Loucy (cell line): ENCODE measurements at regions not wholly inside any gene's neighbourhood (a gene's known extent, or its start where the extent isn't known, plus 50 kb on each side); places are given as distances from the start of the nearest gene placed in this dataset.

ENCODE experiments used
- H2AFZ ChIP-seq: fragments of 200-600 bp; sonication (generic); 2 replicates; pipeline ENCODE4 v1.6.0; 2016; ENCODE audit warnings: antibody characterized with exemption, mild to moderate bottlenecking, low read length, moderate library complexity
- H3F3A ChIP-seq: fragments of 200-600 bp; 2 replicates; pipeline ENCODE4 v1.6.0; 2016; ENCODE audit warnings: antibody characterized with exemption, low read depth, mild to moderate bottlenecking
- H3K27me3 ChIP-seq: fragments of 200-600 bp; sonication (generic); 2 replicates; pipeline ENCODE4 v1.6.1; 2014; ENCODE audit warnings: low read length, mild to moderate bottlenecking; ENCODE audit not compliant: insufficient read depth, poor library complexity, severe bottlenecking
- H3K36me3 ChIP-seq: fragments of 200-600 bp; sonication (generic); 2 replicates; pipeline ENCODE4 v1.6.1; 2016; ENCODE audit warnings: low read length; ENCODE audit not compliant: insufficient read depth
- H3K4me1 ChIP-seq: fragments of 200-600 bp; sonication (generic); 2 replicates; pipeline ENCODE4 v1.5.1; 2014; ENCODE audit warnings: low read length, mild to moderate bottlenecking; ENCODE audit not compliant: insufficient read depth, poor library complexity, severe bottlenecking
- H3K4me2 ChIP-seq: fragments of 200-600 bp; sonication (generic); 2 replicates; pipeline ENCODE4 v1.6.0; 2014; ENCODE audit warnings: antibody characterized with exemption, low read length, low read depth, mild to moderate bottlenecking; ENCODE audit not compliant: poor library complexity, severe bottlenecking
- H3K4me3 ChIP-seq: fragments of 200-600 bp; sonication (generic); 2 replicates; pipeline ENCODE4 v1.5.1; 2014; ENCODE audit warnings: low read length, mild to moderate bottlenecking, mixed read lengths; ENCODE audit not compliant: poor library complexity, severe bottlenecking
- H3K79me2 ChIP-seq: fragments of 200-600 bp; sonication (generic); 2 replicates; pipeline ENCODE4 v1.6.1; 2014; ENCODE audit warnings: low read length; ENCODE audit not compliant: insufficient read depth
- H3K9ac ChIP-seq: fragments of 200-600 bp; sonication (generic); 2 replicates; pipeline ENCODE4 v1.6.0; 2014; ENCODE audit warnings: mild to moderate bottlenecking, low read depth, low read length, moderate library complexity; ENCODE audit not compliant: poor library complexity, severe bottlenecking
- H3K9me2 ChIP-seq: fragments of 200-600 bp; sonication (generic); replicated peaks from 2 replicates; pipeline ENCODE4 v1.6.1; 2016; ENCODE audit warnings: low read depth, low read length, mixed read lengths
- H3K9me3 ChIP-seq: fragments of 200-600 bp; sonication (generic); 2 replicates; pipeline ENCODE4 v1.6.1; 2014; ENCODE audit warnings: mild to moderate bottlenecking, antibody characterized with exemption, low read length, low read depth; ENCODE audit not compliant: insufficient read depth
- H4K20me1 ChIP-seq: fragments of 200-600 bp; sonication (generic); 2 replicates; pipeline ENCODE4 v1.6.0; 2014; ENCODE audit warnings: antibody characterized with exemption, low read length, mild to moderate bottlenecking; ENCODE audit not compliant: insufficient read depth, poor library complexity, severe bottlenecking
- EZH2phosphoT487 ChIP-seq: fragments of 200-600 bp; IDR thresholded peaks from 2 replicates; pipeline ENCODE4 v1.6.1; 2018; ENCODE audit warnings: antibody characterized with exemption, mild to moderate bottlenecking, moderate library complexity, borderline replicate concordance
- TF ChIP-seq, protein P1 (sequence below): fragments of 200-600 bp; sonication (generic); conservative IDR thresholded peaks from 2 replicates; pipeline ENCODE4 v1.5.1; 2014; ENCODE audit warnings: mild to moderate bottlenecking, antibody characterized with exemption, low read length

DNA sequence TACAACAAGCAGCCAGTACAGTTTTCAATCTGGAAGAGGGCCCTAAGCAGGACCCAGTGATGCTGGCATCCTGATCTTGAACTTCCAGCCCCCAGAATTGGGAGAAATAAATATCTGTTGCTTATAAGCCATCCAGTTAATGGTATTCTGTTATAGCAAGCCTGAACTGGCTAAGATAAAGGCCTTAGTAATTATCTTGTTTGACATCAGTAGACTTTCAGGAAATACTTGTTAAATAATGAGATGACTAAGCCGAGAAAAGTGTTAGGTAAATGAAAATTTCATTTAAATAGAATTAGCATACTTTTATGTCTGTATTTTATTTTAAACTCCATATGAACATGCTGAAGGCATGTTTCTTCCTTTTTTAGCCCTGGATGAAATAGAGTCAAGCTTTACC lies 188.2 kb downstream of the OLFM4 start:
- no peak for TF ChIP-seq EZH2phosphoT487
- TF ChIP-seq, protein P1, sequence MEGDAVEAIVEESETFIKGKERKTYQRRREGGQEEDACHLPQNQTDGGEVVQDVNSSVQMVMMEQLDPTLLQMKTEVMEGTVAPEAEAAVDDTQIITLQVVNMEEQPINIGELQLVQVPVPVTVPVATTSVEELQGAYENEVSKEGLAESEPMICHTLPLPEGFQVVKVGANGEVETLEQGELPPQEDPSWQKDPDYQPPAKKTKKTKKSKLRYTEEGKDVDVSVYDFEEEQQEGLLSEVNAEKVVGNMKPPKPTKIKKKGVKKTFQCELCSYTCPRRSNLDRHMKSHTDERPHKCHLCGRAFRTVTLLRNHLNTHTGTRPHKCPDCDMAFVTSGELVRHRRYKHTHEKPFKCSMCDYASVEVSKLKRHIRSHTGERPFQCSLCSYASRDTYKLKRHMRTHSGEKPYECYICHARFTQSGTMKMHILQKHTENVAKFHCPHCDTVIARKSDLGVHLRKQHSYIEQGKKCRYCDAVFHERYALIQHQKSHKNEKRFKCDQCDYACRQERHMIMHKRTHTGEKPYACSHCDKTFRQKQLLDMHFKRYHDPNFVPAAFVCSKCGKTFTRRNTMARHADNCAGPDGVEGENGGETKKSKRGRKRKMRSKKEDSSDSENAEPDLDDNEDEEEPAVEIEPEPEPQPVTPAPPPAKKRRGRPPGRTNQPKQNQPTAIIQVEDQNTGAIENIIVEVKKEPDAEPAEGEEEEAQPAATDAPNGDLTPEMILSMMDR: no peak
- Histone ChIP-seq H4K20me1 (no peaks in the 10 kb centered on the region), H3K27me3 (no peaks in the 10 kb centered on the region), H3K9ac (no peak overlapping the region), H3K4me1 (no peaks in the 10 kb centered on the region), H3F3A (no peaks in the 10 kb centered on the region), H3K79me2 (no peaks in the 10 kb centered on the region), H3K4me3 (no peak overlapping the region), H3K9me2 (no peaks in the 10 kb centered on the region), H3K4me2 (no peak overlapping the region), H3K36me3 (no peaks in the 10 kb centered on the region), H2AFZ (no peak overlapping the region), H3K9me3 (no peaks in the 10 kb centered on the region)

DNA sequence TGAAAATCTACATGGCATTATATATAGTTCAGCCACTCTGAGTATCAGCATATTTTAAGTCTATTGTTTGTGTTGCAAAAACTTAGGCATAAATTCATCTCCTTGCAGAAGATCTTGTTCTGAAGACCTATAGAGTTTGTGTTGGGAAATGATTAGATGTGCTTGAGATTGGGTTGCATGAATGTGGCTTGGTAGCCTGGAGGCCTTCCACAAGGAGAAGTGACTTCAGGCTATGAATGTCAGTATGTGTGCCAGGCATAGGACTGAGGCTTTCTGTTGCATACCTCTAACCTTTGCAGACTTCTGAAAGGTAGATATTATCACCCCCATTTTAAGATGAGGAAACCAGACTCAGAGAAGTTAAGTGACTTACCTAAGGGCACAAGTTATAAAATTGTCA lies 188.6 kb downstream of the OLFM4 start:
- Histone ChIP-seq H4K20me1 (no peaks in the 10 kb centered on the region), H3K9ac (no peak overlapping the region), H3K4me1 (no peaks in the 10 kb centered on the region), H3K9me3 (peaks cover 2% of the 10 kb centered on the region; the same call in 1 of the 2 replicates), H3K4me3 (no peak overlapping the region), H3K9me2 (no peaks in the 10 kb centered on the region), H2AFZ (no peak overlapping the region), H3F3A (no peaks in the 10 kb centered on the region), H3K27me3 (no peaks in the 10 kb centered on the region), H3K4me2 (no peak overlapping the region), H3K36me3 (no peaks in the 10 kb centered on the region), H3K79me2 (no peaks in the 10 kb centered on the region)
- TF ChIP-seq, protein P1: no peak
- TF ChIP-seq EZH2phosphoT487: no peak

DNA sequence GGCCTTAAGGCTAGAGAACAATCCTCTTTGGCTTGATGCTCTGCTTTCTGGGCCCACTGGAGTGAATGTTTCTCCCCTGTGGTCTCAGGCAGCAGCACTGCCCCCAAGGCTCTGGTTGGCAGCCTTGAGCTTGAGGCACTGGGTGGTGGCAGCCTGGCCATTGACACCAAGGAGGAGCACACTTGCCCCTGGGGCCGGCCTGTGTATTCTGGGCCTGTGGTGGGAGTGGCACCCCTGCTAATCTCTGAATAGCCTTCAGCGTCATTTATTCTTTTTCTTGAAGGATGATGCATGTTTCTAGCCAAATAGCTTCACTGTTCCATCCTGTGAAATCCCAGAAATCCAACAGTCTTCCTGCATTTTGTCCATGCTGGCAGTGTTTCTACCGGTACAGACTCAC lies 191.4 kb downstream of the OLFM4 start:
- Histone ChIP-seq H3K4me3 (no peak overlapping the region), H3K9me2 (no peaks in the 10 kb centered on the region), H3K4me1 (no peaks in the 10 kb centered on the region), H2AFZ (no peak overlapping the region), H3F3A (no peaks in the 10 kb centered on the region), H3K27me3 (no peaks in the 10 kb centered on the region), H4K20me1 (no peaks in the 10 kb centered on the region), H3K9me3 (peaks cover 4% of the 10 kb centered on the region; the same call in 1 of the 2 replicates), H3K4me2 (no peak overlapping the region), H3K79me2 (no peaks in the 10 kb centered on the region), H3K36me3 (no peaks in the 10 kb centered on the region), H3K9ac (no peak overlapping the region)
- TF ChIP-seq EZH2phosphoT487: no peak
- TF ChIP-seq, protein P1: no peak
